ENCODE measurements at regions not wholly inside any gene's neighbourhood (a gene's known extent, or its start where the extent isn't known, plus 50 kb on each side); places are given as distances from the start of the nearest gene placed in this dataset.

- H3K27ac ChIP-seq, result no peak overlapping the region
- ChIA-PET POLR2A (ENCODE audit: low non-redundant PET) (no interaction called here), CTCF (interaction anchor here (0.6 to 0.8 kb wide), 2 partner anchors 28 to 1210 kb away, joined by 3 to 9 read pairs; no protein-coding TSS in a partner anchor)
- TF ChIP-seq CTCF (conservative IDR thresholded peaks at IDR 0.05; ENCODE audit: low read depth), result no peak
- DNase-seq (ENCODE audit: low spot score), result no peak
Measured at GRCh38 chr3:107882881-107883280, 207.9 kb downstream of the CD47 start.

- no peak for DNase-seq (ENCODE audit: low spot score)
- POLR2A ChIA-PET (ENCODE audit: low non-redundant PET), result no interaction called here
- CTCF ChIA-PET, result interaction anchor here (0.6 to 0.8 kb wide), 2 partner anchors 28 to 1211 kb away, joined by 3 to 9 read pairs; no protein-coding TSS in a partner anchor
- TF ChIP-seq CTCF (conservative IDR thresholded peaks at IDR 0.05; ENCODE audit: low read depth), result no peak
- no peak overlapping the region for H3K27ac ChIP-seq
Measured at GRCh38 chr3:107882261-107882660, 208.6 kb downstream of the CD47 start.

GRCh38 chr3:107881509-107881908 is 209.3 kb downstream of the CD47 start:
- DNase-seq (ENCODE audit: low spot score), result no peak
- TF ChIP-seq CTCF (conservative IDR thresholded peaks at IDR 0.05; ENCODE audit: low read depth), result no peak
- H3K27ac ChIP-seq, result no peak overlapping the region
- POLR2A ChIA-PET (ENCODE audit: low non-redundant PET), result no interaction called here
- CTCF ChIA-PET, result interaction anchor here (0.7 to 1.2 kb wide), 2 partner anchors 200 to 596 kb away, joined by 3 read pairs; no protein-coding TSS in a partner anchor

GRCh38 chr3:107880702-107881101 is 210.1 kb downstream of the CD47 start:
- DNase-seq (ENCODE audit: low spot score), result no peak
- no peak overlapping the region for H3K27ac ChIP-seq
- ChIA-PET POLR2A (ENCODE audit: low non-redundant PET) (no interaction called here), CTCF (interaction anchor here (0.6 to 1.2 kb wide), 2 partner anchors 75 to 597 kb away, joined by 3 to 4 read pairs; no protein-coding TSS in a partner anchor)
- no peak for TF ChIP-seq CTCF (conservative IDR thresholded peaks at IDR 0.05; ENCODE audit: low read depth)

GRCh38 chr3:107877936-107878335 is 212.9 kb downstream of the CD47 start:
- CTCF ChIA-PET, result no interaction called here
- TF ChIP-seq CTCF (conservative IDR thresholded peaks at IDR 0.05; ENCODE audit: low read depth), result no peak
- DNase-seq (ENCODE audit: low spot score), result no peak
- POLR2A ChIA-PET (ENCODE audit: low non-redundant PET), result no interaction called here
- H3K27ac ChIP-seq, result no peak overlapping the region

GRCh38 chr3:107870943-107871638 is 219.7 kb downstream of the CD47 start:
- POLR2A ChIA-PET (ENCODE audit: low non-redundant PET), result no interaction called here
- no peak overlapping the region for H3K27ac ChIP-seq
- no peak for DNase-seq (ENCODE audit: low spot score)
- CTCF ChIA-PET, result interaction anchor here (0.6 to 0.7 kb wide), 2 partner anchors 34 to 134 kb away, joined by 3 read pairs; no protein-coding TSS in a partner anchor
- TF ChIP-seq CTCF (conservative IDR thresholded peaks at IDR 0.05; ENCODE audit: low read depth), result no peak
